Prostate gland (tissue), 2 donors: ENCODE measurements at regions not wholly inside any gene's neighbourhood (a gene's known extent, or its start where the extent isn't known, plus 50 kb on each side); places are given as distances from the start of the nearest gene placed in this dataset.

ENCODE experiments used
- DNase-seq: peaks from one replicate; pipeline ENCODE4 v3.0.0-alpha.2; 2019; ENCODE audit warnings: low spot score
- H3K27ac ChIP-seq, 2 donors: fragments of 200-600 bp; sonication (generic); 2 replicates each; pipeline ENCODE4 v1.5.1; 2017 to 2019
- H3K27me3 ChIP-seq: fragments of 200-600 bp; sonication (generic); replicated peaks from 2 replicates; pipeline ENCODE4 v1.5.1; 2019; ENCODE audit not compliant: insufficient read depth
- H3K36me3 ChIP-seq, 2 donors: fragments of 200-600 bp; sonication (generic); 1 replicate in 1 of 2; 2 replicates in 1 of 2; pipeline versions ENCODE4 v1.5.1 to v1.8.1; 2017 to 2019
- H3K4me1 ChIP-seq: fragments of 200-600 bp; sonication (generic); replicated peaks from 2 replicates; pipeline ENCODE4 v1.5.1; 2019
- H3K4me3 ChIP-seq, 2 donors: fragments of 200-600 bp; sonication (generic); 2 replicates each; pipeline ENCODE4 v1.5.1; 2017 to 2019
- H3K9me3 ChIP-seq: fragments of 200-600 bp; sonication (generic); 2 replicates; pipeline ENCODE4 v1.5.1; 2017
- CTCF ChIP-seq, 4 experiments: fragments of 200-600 bp in 2 of 4; fragments of 450-650 bp in 2 of 4; sonication (generic) in 2 of 4; IDR thresholded peaks; 1 replicate in 3 of 4; 2 replicates in 1 of 4; pipeline ENCODE4 v1.5.1; 2016 to 2019; ENCODE audit warnings: antibody characterized with exemption in 4 of 4, mild to moderate bottlenecking in 2 of 4, moderate library complexity in 2 of 4
- POLR2A ChIP-seq: fragments of 450-650 bp; IDR thresholded peaks from one replicate; pipeline ENCODE4 v1.6.1; 2016; ENCODE audit warnings: antibody characterized with exemption, mild to moderate bottlenecking
- POLR2AphosphoS5 ChIP-seq: sonication (generic); formaldehyde crosslinking; IDR thresholded peaks from one replicate; pipeline ENCODE4 v1.6.1; 2017; ENCODE audit warnings: antibody characterized with exemption
- WGBS: methylation state at CpG from one replicate; pipeline ENCODE4 v1.1.5; 2018; 5-methylcytosine and 5-hydroxymethylcytosine counted together
- intact Hi-C: fragments of 100-400 bp; cut with DNase I; formaldehyde crosslinking; loops from one replicate; pipeline ENCODE4 v1.14.2; 2022

GRCh38 chr11:50246183-50246582 is 213.5 kb downstream of the OR4C45 start:
- DNase-seq, result no peak
- Histone ChIP-seq H3K36me3 (no peaks in the 10 kb centered on the region), H3K4me3 (no peak overlapping the region), H3K27ac (no peak overlapping the region), H3K4me1 (no peaks in the 10 kb centered on the region), H3K9me3 (no peaks in the 10 kb centered on the region), H3K27me3 (no peaks in the 10 kb centered on the region)
- TF ChIP-seq CTCF (IDR thresholded peaks at IDR 0.05), result no peak
- TF ChIP-seq POLR2A, result no peak
- no peak for TF ChIP-seq POLR2AphosphoS5
- 74% methylated on average over 5 of the region's 5 CpGs for WGBS
- intact Hi-C loops, result no loop called here

- H3K27ac ChIP-seq, result no peak overlapping the region
- WGBS, result 88% methylated on average over 16 of the region's 16 CpGs
- no peaks in the 10 kb centered on the region for H3K9me3 ChIP-seq
- H3K4me3 ChIP-seq, result no peak overlapping the region
- no peaks in the 10 kb centered on the region for H3K36me3 ChIP-seq
- TF ChIP-seq CTCF (IDR thresholded peaks at IDR 0.05) (no peak), POLR2A (no peak), POLR2AphosphoS5 (no peak)
- H3K4me1 ChIP-seq, result no peaks in the 10 kb centered on the region
- DNase-seq, result no peak
- intact Hi-C loops, result no loop called here
- no peaks in the 10 kb centered on the region for H3K27me3 ChIP-seq
These were observed 214.0 kb downstream of the OR4C45 start for GRCh38 chr11:50246699-50247098.

GRCh38 chr11:50247309-50247874 is 214.7 kb downstream of the OR4C45 start:
- intact Hi-C loops, result no loop called here

GRCh38 chr11:50267851-50268250 is 235.2 kb downstream of the OR4C45 start:
- Histone ChIP-seq H3K4me1 (no peaks in the 10 kb centered on the region), H3K4me3 (no peak overlapping the region), H3K27me3 (no peaks in the 10 kb centered on the region), H3K27ac (no peak overlapping the region), H3K36me3 (no peaks in the 10 kb centered on the region), H3K9me3 (no peaks in the 10 kb centered on the region)
- no peak for DNase-seq
- TF ChIP-seq POLR2A (no peak), CTCF (IDR thresholded peaks at IDR 0.05) (no peak), POLR2AphosphoS5 (no peak)
- intact Hi-C loops, result no loop called here
- WGBS, result 79% methylated on average over 26 of the region's 26 CpGs

More at GRCh38 chr11:50247309-50247874, 214.7 kb downstream of the OR4C45 start:
- Histone ChIP-seq H3K27ac (no peak overlapping the region), H3K9me3 (no peaks in the 10 kb centered on the region), H3K27me3 (no peaks in the 10 kb centered on the region), H3K4me1 (no peaks in the 10 kb centered on the region), H3K4me3 (no peak overlapping the region), H3K36me3 (no peaks in the 10 kb centered on the region)
- no peak for DNase-seq
- WGBS, result 94% methylated on average over 18 of the region's 20 CpGs
- TF ChIP-seq POLR2A, result no peak
- TF ChIP-seq POLR2AphosphoS5, result no peak
- no peak for TF ChIP-seq CTCF (IDR thresholded peaks at IDR 0.05)

GRCh38 chr11:50275133-50275532 is 242.5 kb downstream of the OR4C45 start:
- no peak for DNase-seq
- no peak overlapping the region for H3K4me3 ChIP-seq
- H3K27ac ChIP-seq, result no peak overlapping the region
- H3K36me3 ChIP-seq, result no peaks in the 10 kb centered on the region
- intact Hi-C loops, result no loop called here
- no peaks in the 10 kb centered on the region for H3K9me3 ChIP-seq
- WGBS, result 77% methylated on average over 7 of the region's 7 CpGs
- no peaks in the 10 kb centered on the region for H3K27me3 ChIP-seq
- TF ChIP-seq POLR2AphosphoS5 (no peak), CTCF (IDR thresholded peaks at IDR 0.05) (no peak), POLR2A (no peak)
- H3K4me1 ChIP-seq, result no peaks in the 10 kb centered on the region
